Spinal cord (tissue), 9 donors: ENCODE measurements at regions not wholly inside any gene's neighbourhood (a gene's known extent, or its start where the extent isn't known, plus 50 kb on each side); places are given as distances from the start of the nearest gene placed in this dataset.

Source experiments
- DNase-seq, 6 donors: peaks; one replicate each; pipeline versions ENCODE4 v3.0.0 to v3.0.0-alpha.2; 2013 to 2015; ENCODE audit warnings: low spot score in 6 of 6, low read depth in 4 of 6
- H3K27ac ChIP-seq: one replicate; pipeline ENCODE4 v1.5.1; 2013; ENCODE audit warnings: low read depth, low read length, control low read depth
- H3K27me3 ChIP-seq: one replicate; pipeline ENCODE4 v1.6.1; 2013; ENCODE audit warnings: low read length; ENCODE audit not compliant: control insufficient read depth, insufficient read depth
- H3K36me3 ChIP-seq: one replicate; pipeline ENCODE4 v1.6.1; 2013; ENCODE audit warnings: low read length; ENCODE audit not compliant: control insufficient read depth, insufficient read depth
- H3K4me1 ChIP-seq: one replicate; pipeline ENCODE4 v1.6.1; 2013; ENCODE audit warnings: low read length; ENCODE audit not compliant: control insufficient read depth, insufficient read depth
- H3K4me3 ChIP-seq: one replicate; pipeline ENCODE4 v1.5.1; 2013; ENCODE audit warnings: low read depth, low read length, control low read depth
- H3K9me3 ChIP-seq: one replicate; pipeline ENCODE4 v1.6.1; 2013; ENCODE audit warnings: low read length; ENCODE audit not compliant: control insufficient read depth, insufficient read depth
- WGBS: methylation state at CpG from one replicate; pipeline ENCODE4 v1.1.5; 2013; ENCODE audit warnings: missing lambda C conversion rate; ENCODE audit not compliant: insufficient coverage; 5-methylcytosine and 5-hydroxymethylcytosine counted together
- donor health status: healthy.

DNA sequence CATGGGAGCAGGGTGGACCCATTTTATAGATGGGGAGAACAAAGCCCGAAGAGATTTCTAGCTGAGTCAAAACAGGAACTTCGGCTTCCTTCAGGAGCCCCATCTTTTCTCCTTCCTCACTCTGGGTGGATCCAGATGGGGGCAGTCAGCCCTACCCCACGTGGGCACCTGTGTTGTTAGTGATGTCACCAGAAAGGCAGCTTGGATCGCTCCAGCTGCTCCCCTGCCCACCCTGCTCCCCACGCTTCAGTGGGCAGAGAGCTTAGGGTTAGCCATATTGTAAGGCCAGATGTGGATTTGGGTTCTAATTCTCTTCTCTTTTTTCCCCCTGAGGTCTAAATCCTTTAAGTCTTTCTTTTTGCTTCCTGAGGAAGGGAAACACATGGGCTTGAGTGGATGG lies 132.3 kb upstream of the PJA1 start:
- Histone ChIP-seq H3K27me3 (no peaks in the 10 kb centered on the region), H3K4me1 (no peaks in the 10 kb centered on the region), H3K4me3 (no peak overlapping the region), H3K27ac (no peak overlapping the region), H3K36me3 (no peaks in the 10 kb centered on the region), H3K9me3 (no peaks in the 10 kb centered on the region)
- no peak for DNase-seq
- 83% methylated on average over 1 of the region's 5 CpGs for WGBS

DNA sequence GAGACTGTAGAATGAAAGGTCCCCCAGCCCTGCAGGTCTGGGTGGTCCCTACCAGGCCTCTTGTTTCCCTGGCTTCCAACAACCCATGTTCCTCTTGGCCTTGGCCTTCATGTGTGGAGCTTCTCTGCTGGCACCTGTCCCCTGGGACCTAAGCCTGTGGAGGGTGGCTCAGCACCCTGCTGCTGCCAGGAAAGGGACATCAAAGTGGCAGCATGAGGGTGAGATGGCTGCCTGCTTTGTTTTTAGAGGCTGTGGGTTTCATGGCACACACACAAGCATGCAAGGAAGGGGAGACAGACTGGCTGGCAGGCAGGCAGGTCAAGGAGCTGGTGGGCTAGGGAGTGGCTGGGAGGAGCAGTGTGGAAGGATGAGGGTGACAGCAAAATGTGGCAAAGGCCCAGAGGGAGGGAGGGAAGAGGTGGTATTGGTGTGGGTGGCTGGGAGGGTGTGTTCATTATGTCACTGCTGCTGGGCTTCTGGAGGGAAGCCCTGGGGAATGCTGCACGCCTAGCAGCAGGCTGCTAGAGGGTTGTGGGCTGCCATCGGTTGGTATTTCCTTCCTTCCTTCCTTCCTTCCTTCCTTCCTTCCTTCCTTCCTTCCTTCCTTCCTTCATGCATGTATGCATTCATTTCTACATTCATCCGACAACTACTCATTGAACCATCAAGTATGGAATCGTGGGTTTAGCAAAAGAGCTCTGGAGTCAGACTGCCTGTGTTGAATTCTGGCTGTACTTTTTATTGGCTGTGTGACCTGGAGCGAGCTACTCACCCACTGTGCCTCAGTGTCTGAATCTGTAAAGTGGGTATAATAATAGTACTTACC lies 128.7 kb upstream of the PJA1 start:
- no peak for DNase-seq
- Histone ChIP-seq H3K27me3 (peaks cover 3% of the 10 kb centered on the region), H3K9me3 (no peaks in the 10 kb centered on the region), H3K27ac (no peak overlapping the region), H3K36me3 (no peaks in the 10 kb centered on the region), H3K4me3 (no peak overlapping the region), H3K4me1 (peaks cover 3% of the 10 kb centered on the region)
- 42% methylated on average over 3 of the region's 5 CpGs for WGBS

DNA sequence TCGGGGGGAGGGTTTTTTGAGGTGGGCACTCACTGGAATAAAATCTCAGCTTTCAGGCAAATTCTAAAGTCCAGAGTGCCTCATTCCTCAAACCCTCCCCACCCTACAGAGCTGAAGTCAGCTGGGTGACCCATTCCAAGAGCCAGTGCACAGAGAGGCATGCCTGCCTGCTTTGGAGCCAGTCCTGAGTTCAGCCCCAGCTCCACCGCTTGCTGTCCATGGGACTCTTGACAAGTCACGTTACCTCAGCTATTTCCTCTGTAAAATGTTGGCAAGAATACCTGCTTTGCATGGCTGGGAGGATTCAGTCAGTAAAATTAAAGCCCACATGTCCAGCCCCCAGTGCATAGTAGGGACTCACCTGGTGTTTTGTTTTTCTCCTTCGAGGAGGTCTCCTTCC lies 125.9 kb upstream of the PJA1 start:
- no peak overlapping the region for H3K27ac ChIP-seq
- H3K36me3 ChIP-seq = no peaks in the 10 kb centered on the region
- H3K9me3 ChIP-seq = no peaks in the 10 kb centered on the region
- 66% methylated on average over 3 of the region's 4 CpGs for WGBS
- no peak for DNase-seq
- peaks cover 8% of the 10 kb centered on the region for H3K4me1 ChIP-seq
- H3K27me3 ChIP-seq = peaks cover 6% of the 10 kb centered on the region
- no peak overlapping the region for H3K4me3 ChIP-seq

DNA sequence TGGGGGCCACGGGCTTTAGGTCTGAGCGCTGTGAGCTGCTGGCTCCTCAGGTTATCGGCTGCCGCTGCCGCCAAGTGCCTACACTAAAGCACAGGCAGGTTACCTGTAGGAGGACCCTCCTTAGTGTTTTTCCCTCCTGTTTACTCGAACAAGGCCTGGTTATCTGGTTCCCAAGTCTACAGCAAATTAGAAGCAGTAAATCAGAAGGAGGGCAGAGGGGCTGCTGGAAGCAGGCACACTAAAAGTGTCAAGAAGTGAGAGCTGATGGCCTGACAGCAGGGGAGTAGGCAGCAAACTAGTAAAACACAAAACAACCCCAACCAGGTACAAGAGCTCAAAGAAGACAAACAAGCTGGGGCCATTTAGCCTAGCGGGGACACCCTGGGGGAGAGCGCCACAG lies 125.0 kb upstream of the PJA1 start:
- Histone ChIP-seq H3K27me3 (peaks cover 6% of the 10 kb centered on the region), H3K27ac (no peak overlapping the region), H3K9me3 (no peaks in the 10 kb centered on the region), H3K4me1 (peaks cover 16% of the 10 kb centered on the region), H3K4me3 (no peak overlapping the region), H3K36me3 (no peaks in the 10 kb centered on the region)
- no peak for DNase-seq
- 87% methylated on average over 6 of the region's 8 CpGs for WGBS

DNA sequence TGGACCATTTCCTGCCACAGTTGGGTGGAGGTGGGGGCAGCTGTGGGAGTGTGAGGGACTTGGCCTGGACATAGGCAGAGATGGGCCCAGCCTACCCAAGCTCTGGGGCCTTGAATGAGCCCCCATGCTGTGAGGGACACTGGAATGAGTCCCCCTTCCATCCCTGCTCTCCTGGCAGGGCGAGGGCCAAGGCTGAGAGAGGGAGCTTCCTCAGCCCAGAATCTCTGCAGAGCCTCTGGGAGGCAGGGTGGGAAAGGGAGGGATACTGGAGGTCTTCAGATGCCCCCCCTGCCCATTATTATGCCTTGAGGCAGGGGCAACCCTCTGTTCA lies 124.5 kb upstream of the PJA1 start:
- no peaks in the 10 kb centered on the region for H3K9me3 ChIP-seq
- H3K27me3 ChIP-seq = peaks cover 11% of the 10 kb centered on the region
- no peak for DNase-seq
- no peaks in the 10 kb centered on the region for H3K36me3 ChIP-seq
- no peak overlapping the region for H3K4me3 ChIP-seq
- H3K27ac ChIP-seq = no peak overlapping the region
- no CpG with 5 or more reads among the region's 1 CpG for WGBS
- peaks cover 18% of the 10 kb centered on the region for H3K4me1 ChIP-seq

DNA sequence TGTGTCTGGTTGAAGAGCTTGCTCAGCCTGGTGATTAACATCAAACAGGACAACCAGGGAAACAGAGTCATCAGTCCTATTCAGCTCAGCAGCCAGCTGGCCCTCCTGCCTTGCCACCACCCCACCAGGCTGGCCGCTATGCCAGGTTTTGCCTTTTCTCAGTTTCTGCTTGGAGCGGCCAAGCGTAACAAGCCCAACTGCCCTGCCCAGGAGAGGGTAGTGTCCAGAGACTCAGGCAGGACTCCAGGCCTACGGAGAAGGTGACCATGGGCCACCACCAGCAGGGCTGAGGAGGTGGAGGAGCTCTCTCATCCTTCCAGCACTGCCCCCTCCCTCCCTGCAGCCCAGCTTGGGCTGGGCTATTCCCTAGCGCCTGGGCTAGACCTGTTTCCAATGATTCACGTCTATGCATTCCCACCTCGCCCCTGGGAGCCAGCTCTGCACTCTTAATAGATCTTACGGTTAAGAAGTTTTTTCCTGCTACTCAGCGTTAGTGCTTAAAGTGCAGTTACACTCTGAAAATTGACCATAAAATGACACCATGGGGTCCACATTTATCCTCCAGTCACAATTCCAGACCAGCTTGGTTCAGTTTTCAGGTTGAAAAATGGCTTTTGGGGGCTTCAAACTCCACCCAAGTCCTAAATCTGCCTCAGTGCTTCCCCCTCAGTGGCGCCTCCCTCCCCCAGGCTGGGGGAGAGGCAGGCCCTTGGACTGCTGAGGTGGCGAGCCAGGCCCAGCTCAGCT lies 124.0 kb upstream of the PJA1 start:
- H3K9me3 ChIP-seq = no peaks in the 10 kb centered on the region
- H3K4me3 ChIP-seq = no peak overlapping the region
- H3K36me3 ChIP-seq = no peaks in the 10 kb centered on the region
- no peak overlapping the region for H3K27ac ChIP-seq
- 57% methylated on average over 9 of the region's 11 CpGs for WGBS
- H3K4me1 ChIP-seq = peaks cover 18% of the 10 kb centered on the region
- H3K27me3 ChIP-seq = peaks cover 15% of the 10 kb centered on the region
- peak in 1 of 6 donors; percentile 55 for DNase-seq

DNA sequence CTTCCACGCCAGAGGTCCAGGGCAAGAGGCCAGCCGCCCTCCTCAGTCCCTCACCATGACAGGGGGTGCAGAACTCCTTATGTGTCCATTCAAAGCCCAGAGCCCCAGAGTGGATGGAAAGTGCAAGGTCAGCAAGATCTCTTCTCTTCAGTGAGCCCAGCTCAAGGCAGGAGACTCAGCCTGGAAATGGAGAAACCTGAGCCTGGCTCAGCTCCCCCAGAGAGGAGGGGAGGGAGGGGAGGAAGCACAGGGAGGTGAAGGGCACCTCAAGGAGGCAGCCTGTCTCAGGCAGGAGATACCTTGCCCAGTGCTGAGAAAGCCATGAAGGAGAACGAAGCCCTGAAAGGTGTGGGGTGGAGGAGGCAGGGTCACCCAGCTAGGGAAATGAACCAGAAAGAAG lies 121.8 kb upstream of the PJA1 start:
- DNase-seq = no peak
- Histone ChIP-seq H3K27me3 (peaks cover 15% of the 10 kb centered on the region), H3K27ac (no peak overlapping the region), H3K4me3 (no peak overlapping the region), H3K4me1 (peaks cover 18% of the 10 kb centered on the region), H3K9me3 (no peaks in the 10 kb centered on the region), H3K36me3 (no peaks in the 10 kb centered on the region)
- 91% methylated on average over 1 of the region's 3 CpGs for WGBS

DNA sequence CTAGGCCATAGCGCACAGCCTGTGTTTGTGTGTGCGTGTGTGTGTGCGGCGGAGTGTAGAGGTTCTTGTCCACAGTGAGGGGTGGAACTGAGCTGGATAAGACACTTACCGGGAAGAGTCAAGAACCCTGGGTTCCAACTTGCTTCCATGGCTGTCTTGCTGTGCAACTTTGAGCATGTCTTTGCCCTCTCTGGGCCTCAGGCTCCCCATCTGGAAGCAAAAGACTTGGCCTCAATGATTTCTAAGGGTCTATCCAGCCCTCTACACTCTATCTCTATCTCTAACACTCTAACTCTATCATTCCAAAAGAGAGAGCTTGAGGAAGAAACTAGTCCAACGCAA lies 121.3 kb upstream of the PJA1 start:
- WGBS = 88% methylated on average over 3 of the region's 6 CpGs
- Histone ChIP-seq H3K36me3 (no peaks in the 10 kb centered on the region), H3K27me3 (peaks cover 15% of the 10 kb centered on the region)

DNA sequence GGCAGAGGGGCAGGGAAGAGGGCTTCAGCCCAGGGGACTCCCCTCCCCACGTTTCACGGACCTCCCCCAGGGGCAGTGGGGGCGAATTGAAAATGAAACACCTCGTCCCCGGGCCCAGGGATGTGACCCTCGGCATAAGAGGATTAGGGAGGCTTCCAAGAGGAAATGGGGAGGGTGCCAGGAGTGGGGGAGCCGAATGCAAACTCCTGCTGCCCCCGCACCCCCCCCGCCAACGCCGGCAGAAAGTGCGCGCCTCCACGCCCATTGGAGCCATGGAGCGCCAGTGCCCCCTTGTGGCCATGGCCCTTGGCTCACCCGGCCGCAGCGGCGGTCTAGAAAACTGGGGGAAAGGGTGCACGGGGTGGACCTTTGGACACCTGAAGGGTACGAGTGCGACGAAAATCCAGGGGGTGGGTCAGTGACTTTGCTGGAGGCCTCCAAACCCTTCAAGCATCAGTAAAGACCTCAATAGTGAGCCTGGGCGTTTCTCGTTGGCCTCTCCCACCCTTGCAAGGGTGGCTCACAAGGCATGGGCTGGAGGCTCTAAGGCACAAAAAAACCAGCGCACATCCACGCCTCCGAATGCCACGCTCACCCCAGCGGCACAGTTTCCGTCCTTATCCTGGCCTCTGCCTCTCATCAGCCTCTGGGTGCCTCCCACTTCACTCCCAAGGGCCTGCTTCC lies 120.8 kb upstream of the PJA1 start:
- DNase-seq = peak in 3 of 6 donors; percentile 40 to 80 (median 63)
- 22% methylated on average over 22 of the region's 31 CpGs for WGBS
- Histone ChIP-seq H3K4me1 (peaks cover 18% of the 10 kb centered on the region), H3K9me3 (no peaks in the 10 kb centered on the region), H3K27me3 (peaks cover 15% of the 10 kb centered on the region), H3K4me3 (peak overlapping the region; percentile 38), H3K27ac (peak overlapping the region; percentile 40), H3K36me3 (no peaks in the 10 kb centered on the region)

More for the DNA sequence above, 121.3 kb upstream of the PJA1 start:
- peaks cover 18% of the 10 kb centered on the region for H3K4me1 ChIP-seq
- H3K27ac ChIP-seq = no peak overlapping the region
- no peak overlapping the region for H3K4me3 ChIP-seq
- DNase-seq = no peak
- no peaks in the 10 kb centered on the region for H3K9me3 ChIP-seq
